ENCODE measurements at regions not wholly inside any gene's neighbourhood (a gene's known extent, or its start where the extent isn't known, plus 50 kb on each side); places are given as distances from the start of the nearest gene placed in this dataset.
"Not testable (repeated sequence)": the region's sequence is repeated elsewhere in the genome, so short reads cannot be mapped to it uniquely, and the experiment has no call there.

DNA sequence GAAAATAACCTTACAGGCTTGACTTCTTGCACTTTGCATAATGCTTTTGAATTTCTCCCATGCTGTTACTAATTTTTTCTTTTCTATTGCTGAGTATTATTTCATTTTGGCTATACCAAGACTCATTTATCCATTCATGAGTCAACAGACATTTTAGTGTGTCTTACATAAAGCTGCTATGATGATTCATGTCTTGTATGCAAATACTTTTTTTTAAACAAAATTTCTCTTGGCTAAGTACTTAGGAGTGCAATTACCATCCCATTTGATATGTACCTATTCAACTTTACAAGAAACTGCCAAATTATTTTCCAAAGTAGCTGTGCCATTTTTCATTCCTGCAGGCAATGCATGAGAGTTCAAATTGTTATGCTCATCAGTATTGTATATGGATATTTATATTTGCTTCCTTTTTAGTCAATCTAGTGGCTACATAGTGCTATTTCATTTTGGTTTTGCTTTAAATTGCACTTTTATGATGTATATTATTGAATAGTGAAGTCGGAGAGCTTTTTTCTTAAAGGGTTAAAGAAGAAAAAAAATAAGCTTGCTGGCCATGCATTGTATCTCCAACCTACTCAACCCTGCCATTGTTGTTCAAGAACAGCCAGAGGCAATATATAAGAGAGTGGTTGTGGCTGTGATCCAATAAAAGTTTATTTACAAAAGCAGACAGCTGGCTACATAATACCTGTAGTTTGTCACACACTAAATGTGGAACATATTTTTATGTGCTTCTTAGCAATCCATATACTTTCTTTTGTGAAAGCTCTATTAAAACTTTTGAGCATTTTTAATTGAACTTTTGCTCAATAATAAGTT lies 862.8 kb downstream of the KCNT2 start:
- no peak for DNase-seq (ENCODE audit: low read depth)

DNA sequence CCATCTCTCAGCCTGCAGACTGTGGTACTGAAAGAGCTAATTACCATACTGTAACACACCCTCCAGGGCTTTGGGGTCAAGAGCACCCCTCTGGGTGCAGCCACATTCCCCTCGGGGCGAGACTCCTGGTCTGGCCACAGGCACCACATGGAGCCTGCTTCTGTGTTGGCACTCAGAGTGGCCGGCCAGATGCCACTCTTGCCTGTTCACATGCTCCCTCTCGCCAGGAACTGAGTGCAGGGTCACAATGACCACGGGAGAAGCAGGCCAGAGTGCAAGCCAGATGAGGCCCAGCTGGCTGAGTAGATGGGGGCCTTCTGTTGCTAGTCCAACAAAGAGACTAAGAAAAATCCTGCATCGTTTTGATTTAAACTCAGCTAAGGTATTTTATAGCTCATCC lies 864.0 kb downstream of the KCNT2 start:
- no peak for DNase-seq (ENCODE audit: low read depth)

DNA sequence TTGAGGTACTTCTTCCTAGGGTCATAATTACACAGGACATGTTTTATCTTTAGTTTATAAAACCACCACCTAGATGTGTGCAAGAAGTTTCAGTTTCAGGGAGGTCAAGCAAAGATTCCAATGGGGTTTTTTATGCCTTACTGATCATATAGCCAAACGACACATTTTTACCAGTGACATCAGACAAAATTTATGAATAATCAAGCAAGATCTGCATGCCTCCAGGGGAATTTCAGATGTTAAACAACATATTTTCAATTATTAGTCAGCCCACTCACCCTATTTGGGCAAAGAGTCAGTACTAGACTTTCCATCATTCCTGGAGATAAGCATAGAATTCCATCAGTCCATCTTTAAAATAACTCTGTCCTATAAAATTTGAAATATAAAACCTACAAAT lies 867.4 kb downstream of the KCNT2 start:
- DNase-seq (ENCODE audit: low read depth), result no peak

DNA sequence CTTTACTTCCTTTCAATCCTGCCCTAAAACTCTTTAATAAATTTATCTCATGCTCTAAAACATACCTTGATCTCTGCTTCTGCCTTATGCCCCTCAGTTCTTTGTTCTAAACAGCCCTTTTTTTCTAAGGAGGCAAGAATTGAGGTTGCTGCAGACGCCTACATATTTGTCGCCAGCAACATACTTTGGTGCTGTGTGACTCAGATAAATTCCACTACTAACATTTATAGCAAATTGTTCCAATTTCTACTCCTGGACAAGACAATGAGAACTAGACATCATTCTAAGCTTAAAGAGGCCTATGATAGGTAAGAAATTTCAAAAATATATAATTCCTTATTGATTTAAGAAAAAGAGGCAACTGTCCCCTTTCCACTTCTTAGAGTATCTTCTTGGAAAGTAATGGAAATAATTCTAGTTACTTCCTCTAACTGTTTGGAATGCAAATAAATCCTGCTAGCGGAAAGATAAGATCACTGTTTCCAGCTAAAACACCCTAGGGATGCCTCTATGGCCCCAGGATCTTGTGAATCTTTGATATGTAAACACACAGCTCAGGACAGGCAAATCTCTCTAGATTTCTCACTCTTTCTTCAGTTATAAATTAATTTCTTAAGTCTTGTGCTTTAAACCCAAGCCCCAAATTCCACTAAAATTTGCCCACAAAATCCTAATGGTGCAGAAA lies 869.1 kb downstream of the KCNT2 start:
- DNase-seq (ENCODE audit: low read depth), result no peak

DNA sequence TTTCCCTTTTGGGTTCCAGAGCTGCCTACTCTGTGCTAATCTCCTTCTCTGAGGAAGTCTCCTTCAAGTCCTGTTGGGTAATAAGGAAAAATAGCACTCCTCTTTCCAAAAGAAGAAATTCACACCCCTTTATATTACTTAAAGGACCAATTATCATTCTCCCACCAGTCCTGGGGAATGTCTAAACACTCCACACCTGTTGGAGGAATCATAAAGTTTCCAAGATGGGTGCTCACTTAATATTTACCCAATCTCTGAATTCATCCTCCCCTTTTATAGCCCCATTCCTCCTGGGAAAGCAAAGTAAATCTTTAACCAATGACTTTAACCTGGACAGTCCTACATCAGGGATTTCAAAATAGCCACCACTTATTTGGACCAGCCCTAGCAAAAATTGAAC lies 873.1 kb downstream of the KCNT2 start:
- no peak for DNase-seq (ENCODE audit: low read depth)

DNA sequence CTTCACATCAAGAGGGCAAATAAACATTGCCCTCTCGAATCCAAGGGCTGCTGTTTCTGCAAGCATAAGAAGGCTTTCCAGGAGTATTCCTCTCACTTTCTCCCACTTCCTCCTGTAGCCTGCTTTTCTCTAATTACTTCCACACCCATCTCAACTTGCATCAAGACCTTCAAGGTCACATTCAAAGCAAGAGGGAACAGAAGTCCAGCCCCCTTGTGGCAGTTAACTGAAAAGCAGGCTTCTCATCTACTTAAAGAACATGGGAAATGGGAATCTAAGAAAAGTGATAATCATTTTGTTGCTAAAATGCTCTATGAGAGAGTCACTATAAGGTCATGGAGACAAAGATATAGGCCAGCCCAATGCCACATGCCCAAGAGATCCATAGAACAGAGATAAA lies 874.4 kb downstream of the KCNT2 start:
- no peak for DNase-seq (ENCODE audit: low read depth)

DNA sequence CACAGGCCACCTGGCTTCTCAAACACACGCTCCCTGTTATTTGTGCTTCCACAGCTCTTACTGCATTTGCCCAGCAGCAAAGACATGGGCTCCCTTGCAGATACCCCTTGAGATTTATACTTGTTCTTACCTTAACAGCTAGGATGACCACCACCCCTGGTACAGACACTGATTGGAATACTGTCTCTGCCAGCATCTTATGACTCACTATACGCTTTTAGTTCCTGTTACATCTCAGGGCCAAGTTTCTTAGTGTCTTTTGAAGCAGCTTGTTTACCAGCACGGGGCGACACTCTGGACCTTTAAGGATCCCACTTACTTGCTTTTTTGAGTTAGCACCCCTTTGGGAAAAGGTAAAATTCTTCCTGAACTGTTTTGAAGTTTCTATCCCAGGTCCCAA lies 874.8 kb downstream of the KCNT2 start:
- no peak for DNase-seq (ENCODE audit: low read depth)

DNA sequence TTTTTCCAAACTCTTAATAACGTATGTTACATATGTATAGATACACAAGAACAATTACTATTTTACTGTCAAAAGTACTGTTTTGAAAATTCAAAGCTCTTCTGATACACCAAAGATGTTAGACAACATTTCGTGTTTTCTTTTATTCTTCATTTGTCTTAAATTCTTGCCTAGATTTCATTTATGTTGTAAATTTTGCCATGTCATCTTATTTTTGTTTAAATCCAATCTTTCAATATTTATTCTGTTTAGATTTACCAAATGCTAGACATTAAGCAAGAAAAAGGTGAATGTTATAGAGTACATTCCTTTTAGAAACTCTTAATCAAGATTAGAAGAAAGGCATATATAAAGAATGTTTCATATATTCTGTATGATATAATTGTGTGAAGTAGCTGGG lies 876.9 kb downstream of the KCNT2 start:
- DNase-seq (ENCODE audit: low read depth), result no peak

DNA sequence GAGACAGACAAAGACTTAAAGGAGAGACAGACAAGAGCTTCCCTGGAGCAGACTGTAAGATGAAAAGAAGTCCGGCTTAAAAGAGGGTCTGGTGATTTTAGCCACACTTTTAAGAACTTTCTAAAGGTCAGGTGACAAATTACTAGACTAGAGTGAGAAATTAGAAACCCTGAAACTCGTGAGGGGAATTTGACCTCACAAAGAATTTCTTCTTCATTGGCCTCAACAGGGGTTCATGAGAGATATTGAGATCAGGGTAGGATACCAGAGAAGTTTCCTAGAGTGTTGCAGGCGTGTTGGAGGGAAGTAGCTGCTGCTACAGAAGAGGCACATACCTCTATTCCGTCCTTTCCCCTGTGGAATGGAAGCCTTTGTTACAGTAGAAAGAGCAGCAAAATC lies 884.4 kb downstream of the KCNT2 start:
- DNase-seq (ENCODE audit: low read depth), result no peak

DNA sequence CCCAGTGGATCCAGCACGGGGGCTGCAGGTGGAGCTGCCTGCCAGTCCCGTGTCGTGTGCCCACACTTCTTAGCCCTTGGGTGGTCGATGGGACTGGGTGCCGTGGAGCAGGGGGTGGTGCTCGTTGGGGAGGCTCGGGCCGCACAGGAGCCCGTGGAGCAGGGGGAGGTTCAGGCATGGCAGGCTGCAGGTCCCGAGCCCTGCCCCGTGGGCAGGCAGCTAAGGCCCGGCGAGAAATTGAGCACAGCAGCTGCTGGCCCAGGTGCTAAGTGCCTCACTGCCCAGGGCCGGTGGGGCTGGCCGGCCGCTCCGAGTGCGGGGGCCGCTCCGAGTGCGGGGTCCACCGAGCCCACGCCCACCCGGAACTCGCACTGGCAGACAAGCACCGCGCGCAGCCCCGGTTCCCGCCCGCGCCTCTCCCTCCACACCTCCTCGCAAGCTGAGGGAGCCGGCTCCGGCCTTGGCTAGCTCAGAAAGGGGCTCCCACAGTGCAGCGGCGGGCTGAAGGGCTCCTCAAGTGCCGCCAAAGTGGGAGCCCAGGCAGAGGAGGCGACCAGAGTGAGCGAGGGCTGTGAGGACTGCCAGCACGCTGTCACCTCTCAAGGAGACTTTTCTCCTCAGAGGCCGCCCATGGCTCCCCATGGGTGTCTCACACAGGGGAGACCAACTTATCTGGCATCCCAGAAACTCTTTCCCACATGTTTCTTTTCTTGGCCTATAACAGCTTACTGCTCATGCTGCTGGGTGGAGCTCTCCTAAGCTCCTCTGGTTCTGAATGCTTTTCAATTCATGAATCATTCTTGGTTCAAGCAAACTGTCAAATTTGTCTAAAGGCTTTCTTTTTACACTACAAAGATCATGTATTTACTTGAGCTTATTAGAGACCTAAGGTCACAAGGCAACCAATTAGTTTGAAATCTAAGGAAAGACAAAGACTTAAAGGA lies 885.1 kb downstream of the KCNT2 start:
- not testable (repeated sequence) for DNase-seq (ENCODE audit: low read depth)

DNA sequence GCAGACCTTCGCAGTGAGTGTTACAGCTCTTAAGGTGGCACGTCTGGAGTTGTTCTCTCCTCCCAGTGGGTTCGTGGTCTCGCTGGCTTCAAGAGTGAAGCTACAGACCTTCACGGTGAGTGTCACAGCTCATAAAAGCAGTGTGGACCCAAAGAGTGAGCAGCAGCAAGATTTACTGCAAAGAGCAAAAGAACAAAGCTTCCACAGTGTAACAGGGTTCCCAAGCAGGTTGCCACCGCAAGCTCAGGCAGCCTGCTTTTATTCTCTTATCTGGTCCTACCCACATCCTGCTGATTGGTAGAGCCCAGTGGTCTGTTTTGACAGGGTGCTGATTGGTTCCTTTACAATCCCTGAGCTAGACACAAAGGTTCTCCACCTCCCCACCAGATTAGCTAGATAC lies 886.1 kb downstream of the KCNT2 start:
- DNase-seq (ENCODE audit: low read depth), result not testable (repeated sequence)

DNA sequence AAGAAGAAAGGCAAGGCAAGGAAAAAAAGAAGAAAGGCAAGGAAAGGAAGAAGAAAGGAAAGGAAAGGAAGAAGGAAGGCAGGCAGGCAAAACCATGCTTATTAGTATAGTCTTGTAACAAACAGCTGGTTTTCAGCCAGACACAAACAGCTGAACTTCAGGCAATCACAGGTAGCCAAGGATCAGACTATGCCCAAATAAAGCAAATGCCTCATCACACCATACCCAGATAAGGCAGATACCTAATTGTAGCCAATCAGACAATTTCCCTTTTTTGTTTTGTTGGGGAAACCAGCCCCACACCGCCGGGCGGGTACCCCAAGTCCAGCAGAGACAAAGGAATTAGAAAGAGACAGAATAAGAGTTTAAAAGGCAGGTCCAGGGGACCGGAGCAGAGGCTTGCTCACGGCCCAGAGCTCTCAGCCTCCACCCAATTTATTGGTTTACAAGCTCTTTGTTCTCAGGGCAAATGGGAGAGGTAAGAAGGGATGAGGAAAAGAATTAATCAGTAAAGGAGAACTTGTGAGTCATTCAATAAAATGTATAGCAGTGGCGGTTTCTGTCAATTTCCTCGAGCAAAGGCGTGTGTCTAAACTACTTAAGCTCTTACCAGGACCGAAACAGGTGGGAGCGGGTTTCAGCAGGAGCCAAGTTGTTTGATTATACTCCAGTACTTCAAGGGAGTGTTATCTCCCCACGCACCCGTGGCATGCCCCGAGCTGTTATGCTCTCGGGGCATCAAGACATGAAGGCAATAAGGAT lies 886.8 kb downstream of the KCNT2 start:
- no peak for DNase-seq (ENCODE audit: low read depth)

DNA sequence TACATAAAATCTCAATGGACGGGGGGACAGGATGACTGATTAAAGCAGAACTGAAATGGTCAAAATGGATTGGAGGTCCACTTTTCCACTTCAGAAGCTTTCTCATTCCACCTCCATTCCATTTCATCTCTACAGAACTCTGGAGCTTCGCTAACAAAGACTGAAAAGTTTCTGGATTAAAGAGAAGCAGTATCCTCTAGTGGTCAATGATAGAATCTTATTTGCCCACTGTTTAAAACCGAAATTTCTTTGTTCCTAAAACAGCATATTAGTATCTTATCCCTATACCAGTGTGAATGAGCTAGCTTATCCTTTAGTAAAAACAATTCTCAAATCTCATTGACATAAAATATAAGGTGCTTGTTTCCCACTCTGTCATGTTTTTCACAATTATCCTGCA lies 890.6 kb downstream of the KCNT2 start:
- DNase-seq (ENCODE audit: low read depth), result no peak

DNA sequence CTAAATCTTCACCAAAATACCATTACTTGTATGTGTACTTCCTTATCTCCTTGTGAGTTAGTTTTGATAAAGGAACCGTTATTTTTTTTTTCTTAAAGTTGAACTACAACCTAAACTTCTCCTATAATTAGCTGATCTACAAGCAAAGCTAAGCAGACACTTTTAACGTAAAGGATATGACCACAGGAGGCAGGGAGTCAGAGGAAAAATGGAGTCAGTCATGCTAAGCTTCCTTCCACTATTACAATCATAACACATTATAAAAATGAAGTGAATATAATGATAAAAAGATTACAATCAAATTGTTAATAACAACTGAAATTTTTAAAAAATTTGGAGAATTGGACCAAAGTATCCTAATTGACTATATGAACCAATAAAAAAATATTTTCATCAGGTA lies 892.6 kb downstream of the KCNT2 start:
- no peak for DNase-seq (ENCODE audit: low read depth)

DNA sequence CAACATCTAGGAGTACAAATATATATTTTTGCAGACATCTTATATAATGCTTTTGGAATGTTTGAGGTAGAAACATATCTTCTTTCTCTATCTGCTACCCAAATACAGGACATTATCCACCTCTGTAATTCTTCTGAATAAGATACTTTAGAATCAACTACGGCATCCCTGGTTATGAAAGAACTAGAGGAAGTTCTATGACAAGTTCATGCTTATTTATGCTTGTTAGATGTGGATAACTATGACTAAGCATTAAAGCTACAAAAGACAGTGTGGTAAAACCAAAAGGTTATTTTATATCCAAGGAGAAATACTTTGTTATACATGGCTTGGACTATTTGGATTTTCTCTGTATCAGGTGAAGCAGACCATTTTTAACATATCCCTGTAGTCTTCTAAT lies 894.0 kb downstream of the KCNT2 start:
- DNase-seq (ENCODE audit: low read depth), result no peak

DNA sequence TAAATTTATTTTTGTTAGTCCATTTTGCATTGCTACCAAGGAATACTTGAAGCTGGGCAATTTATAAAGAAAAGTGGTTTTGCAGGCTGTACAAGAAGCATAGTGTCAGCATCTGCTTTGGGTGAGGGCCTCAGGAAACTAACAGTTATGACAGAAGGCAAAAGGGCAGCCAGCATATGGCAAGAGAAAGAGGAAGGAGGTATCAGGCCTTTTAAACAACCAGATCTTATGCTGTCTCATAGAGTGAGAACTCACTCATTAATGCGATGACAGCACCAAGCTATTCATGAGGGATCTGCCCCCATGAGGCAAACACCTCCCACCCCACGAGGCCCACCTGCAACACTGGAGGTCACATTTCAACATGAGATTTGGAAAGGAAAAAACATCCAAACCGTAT lies 898.4 kb downstream of the KCNT2 start:
- DNase-seq (ENCODE audit: low read depth), result no peak

DNA sequence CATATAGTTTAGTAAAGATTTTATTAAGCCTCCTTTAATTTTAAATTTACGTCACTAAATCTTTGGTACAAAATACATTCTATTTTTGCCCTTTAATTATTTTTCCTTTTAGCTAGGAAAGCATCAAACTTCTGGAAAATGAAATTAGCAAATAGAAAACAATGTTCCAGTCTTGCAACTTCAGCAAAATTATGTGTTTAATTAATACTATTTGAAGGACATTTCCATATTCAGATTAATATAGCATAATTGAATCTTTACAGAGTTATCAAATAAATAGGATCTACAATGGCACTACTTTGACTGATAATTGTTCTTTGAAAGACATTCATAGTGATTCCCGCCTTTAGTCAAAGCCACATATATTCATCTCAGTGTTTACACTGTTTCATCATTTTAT lies 904.2 kb downstream of the KCNT2 start:
- no peak for DNase-seq (ENCODE audit: low read depth)

DNA sequence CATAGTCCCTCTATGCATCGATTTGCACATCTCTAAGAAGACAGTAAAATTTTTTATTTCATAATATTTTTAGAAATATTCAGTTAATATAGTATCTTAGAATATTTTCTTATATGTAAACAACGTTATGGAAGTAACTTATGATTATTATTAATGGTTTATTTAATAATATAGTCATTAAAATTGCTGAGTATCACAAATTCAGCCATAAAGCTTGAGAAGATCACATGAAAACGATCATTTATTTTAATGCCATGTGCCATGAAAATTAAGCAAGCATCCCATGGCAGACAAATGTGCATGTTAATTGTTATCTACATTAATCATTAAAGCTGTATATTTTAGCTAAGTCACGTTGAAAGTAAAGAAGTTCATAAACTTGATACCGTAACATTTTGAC lies 907.1 kb downstream of the KCNT2 start:
- no peak for DNase-seq (ENCODE audit: low read depth)

DNA sequence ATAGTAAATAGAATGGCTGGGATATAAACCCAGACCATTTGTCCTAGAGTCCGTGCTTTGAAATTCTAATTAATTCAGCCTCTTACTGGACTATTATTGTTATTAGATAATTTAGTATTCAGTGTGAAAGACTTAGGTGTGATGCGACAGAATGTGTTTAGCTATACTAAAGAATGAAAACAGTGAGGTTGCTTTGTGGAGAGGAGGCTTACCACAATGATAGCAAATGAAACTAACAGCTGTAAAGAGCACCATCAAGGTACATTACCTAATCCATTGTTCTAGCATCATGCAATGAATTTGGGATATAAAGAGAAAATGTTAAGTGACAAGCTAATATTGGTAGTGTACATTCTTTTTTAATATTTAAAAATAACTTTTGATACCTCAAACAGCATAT lies 911.1 kb downstream of the KCNT2 start:
- DNase-seq (ENCODE audit: low read depth), result no peak

DNA sequence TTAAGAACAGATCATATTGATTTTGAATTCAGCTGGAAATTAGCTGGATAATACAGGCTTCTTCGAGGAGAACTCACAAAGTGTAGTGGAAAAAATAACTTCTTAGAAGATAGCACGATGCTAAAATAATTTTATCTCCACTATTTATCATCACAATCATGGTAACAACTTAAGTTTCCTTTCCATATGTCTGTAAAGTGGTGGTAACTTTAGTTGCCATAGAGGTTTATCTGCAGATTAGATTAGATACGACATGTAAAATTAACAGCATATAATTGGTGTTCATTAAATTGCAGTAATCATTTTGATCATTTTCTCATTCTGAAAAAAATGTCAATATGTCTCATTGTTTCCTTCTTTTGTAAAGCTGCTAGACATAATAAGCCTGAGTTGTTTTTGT lies 921.5 kb downstream of the KCNT2 start:
- no peak for DNase-seq (ENCODE audit: low read depth)

DNA sequence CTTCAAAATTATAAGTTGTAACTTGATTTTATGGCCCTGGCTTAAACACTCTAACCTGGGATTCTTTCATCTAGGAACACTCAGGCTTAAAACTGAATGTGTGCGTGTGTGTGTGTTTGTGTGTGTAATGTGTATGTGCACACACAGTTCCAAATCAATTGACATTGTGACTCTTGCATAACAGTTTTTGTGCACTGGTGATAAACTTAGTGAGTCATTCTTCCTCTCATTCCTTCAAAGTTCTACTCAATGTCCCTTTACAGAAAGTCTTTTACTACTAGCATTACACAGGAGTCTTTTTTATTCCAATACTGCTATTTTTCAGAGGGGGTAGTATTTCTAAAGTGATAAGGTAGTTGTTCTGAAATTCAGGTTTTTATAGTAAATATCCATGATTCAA lies 943.6 kb downstream of the KCNT2 start:
- no peak for DNase-seq (ENCODE audit: low read depth)
